ENCODE measurements at regions not wholly inside any gene's neighbourhood (a gene's known extent, or its start where the extent isn't known, plus 50 kb on each side); places are given as distances from the start of the nearest gene placed in this dataset.

DNA sequence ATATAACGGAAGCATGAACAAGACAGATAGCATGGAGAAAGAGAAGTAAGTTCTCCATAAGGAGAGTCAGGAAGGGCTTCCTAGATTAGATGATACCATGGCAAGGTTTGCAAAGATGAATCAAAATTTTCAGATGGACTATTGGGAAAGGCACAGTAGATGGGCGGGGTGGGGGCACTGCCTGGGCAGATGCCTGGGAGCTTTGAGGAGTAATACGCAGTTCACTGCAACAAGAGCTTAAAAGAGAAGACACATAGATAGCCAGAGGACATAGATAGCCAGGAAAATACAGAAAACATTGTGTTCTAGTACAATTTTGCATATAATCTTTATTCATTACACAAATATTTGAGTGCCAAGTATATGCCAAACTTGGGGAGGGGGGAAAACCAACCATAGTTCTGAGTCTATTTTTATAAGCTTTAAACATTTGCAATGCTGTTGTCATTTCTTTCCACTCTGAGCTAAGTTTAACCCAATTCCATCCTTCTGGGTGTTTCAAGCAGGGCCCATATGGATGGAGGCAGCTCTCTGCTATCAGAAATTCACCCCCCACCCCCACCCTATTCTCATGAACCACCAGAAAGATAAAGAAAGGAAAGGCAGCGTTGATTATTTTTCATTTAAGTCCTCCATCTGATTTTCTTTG lies 120.6 kb downstream of the NUF2 start:
- TF ChIP-seq POLR2A (IDR thresholded peaks at IDR 0.05) (no peak), CTCF (IDR thresholded peaks at IDR 0.05) (no peak)
